ENCODE measurements at regions not wholly inside any gene's neighbourhood (a gene's known extent, or its start where the extent isn't known, plus 50 kb on each side); places are given as distances from the start of the nearest gene placed in this dataset.
"Not testable (repeated sequence)": the region's sequence is repeated elsewhere in the genome, so short reads cannot be mapped to it uniquely, and the experiment has no call there.

DNA sequence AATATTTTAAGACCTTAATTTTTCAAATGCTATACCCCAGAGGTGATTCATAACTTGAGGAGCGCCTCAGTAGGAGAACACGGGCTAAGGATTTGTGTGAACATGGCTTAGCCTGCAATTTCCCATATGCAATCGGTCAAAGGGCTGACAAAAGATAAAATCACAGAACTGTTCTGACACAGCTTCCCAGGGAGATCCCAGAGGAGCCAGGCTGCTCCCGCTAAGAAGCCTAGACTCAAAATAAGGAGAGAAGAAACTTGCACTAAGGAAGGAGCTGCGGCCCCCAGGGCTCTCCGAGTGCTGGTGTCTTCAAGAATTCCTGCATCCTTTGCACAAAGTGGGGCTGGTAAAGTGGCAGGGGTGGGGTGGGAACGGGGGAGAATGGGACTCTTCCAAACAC lies 106.3 kb upstream of the DLG1 start:
- H3K4me2 ChIP-seq, result no peak overlapping the region

DNA sequence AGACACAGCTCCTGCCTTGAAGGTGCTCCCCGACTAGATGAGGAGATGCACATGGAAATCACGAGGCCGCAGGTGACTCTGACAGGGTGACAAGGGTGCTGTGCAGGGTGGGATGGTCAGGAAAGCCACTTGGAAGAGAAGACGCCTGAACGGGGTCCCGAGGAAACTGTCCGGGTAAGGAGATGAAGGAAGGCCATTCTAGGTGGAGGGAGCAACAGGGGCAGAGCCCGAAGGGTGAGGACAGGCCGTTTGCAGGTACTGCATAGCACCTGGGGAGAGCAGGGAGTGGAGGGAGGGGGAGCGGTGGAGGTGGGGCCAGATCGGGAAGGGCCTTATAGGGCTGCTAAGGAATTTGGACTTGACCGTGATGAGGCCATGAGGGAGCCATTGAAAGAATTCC lies 105.6 kb upstream of the DLG1 start:
- H3K27me3 ChIP-seq (ENCODE audit: insufficient read depth, low read depth), result no peaks in the 10 kb centered on the region
- no peak overlapping the region for H3K27ac ChIP-seq
- H3K4me2 ChIP-seq, result no peak overlapping the region
- H3K9ac ChIP-seq, result no peak overlapping the region
- H3K79me2 ChIP-seq (ENCODE audit: insufficient read depth, low read depth), result no peaks in the 10 kb centered on the region
- no peaks in the 10 kb centered on the region for H3K36me3 ChIP-seq (ENCODE audit: insufficient read depth)
- H4K20me1 ChIP-seq (ENCODE audit: insufficient read depth), result no peaks in the 10 kb centered on the region
- no peaks in the 10 kb centered on the region for H3K4me1 ChIP-seq (ENCODE audit: low read depth, poor library complexity, severe bottlenecking)
- no peak overlapping the region for H3K4me3 ChIP-seq (IDR thresholded peaks at IDR 0.05; ENCODE audit: insufficient read depth, low read depth, low read length)
- TF ChIP-seq, protein P1, sequence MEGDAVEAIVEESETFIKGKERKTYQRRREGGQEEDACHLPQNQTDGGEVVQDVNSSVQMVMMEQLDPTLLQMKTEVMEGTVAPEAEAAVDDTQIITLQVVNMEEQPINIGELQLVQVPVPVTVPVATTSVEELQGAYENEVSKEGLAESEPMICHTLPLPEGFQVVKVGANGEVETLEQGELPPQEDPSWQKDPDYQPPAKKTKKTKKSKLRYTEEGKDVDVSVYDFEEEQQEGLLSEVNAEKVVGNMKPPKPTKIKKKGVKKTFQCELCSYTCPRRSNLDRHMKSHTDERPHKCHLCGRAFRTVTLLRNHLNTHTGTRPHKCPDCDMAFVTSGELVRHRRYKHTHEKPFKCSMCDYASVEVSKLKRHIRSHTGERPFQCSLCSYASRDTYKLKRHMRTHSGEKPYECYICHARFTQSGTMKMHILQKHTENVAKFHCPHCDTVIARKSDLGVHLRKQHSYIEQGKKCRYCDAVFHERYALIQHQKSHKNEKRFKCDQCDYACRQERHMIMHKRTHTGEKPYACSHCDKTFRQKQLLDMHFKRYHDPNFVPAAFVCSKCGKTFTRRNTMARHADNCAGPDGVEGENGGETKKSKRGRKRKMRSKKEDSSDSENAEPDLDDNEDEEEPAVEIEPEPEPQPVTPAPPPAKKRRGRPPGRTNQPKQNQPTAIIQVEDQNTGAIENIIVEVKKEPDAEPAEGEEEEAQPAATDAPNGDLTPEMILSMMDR (conservative IDR thresholded peaks at IDR 0.05; ENCODE audit: low read depth, low read length), result no peak
- H2AFZ ChIP-seq (ENCODE audit: low read depth), result no peak overlapping the region

More for the DNA sequence above, 106.3 kb upstream of the DLG1 start:
- TF ChIP-seq, protein P1 (conservative IDR thresholded peaks at IDR 0.05; ENCODE audit: low read depth, low read length), result no peak
- Histone ChIP-seq H3K36me3 (ENCODE audit: insufficient read depth) (no peaks in the 10 kb centered on the region), H3K4me1 (ENCODE audit: low read depth, poor library complexity, severe bottlenecking) (no peaks in the 10 kb centered on the region), H3K79me2 (ENCODE audit: insufficient read depth, low read depth) (no peaks in the 10 kb centered on the region), H4K20me1 (ENCODE audit: insufficient read depth) (no peaks in the 10 kb centered on the region), H3K4me3 (IDR thresholded peaks at IDR 0.05; ENCODE audit: insufficient read depth, low read depth, low read length) (no peak overlapping the region), H3K9ac (no peak overlapping the region), H3K27me3 (ENCODE audit: insufficient read depth, low read depth) (no peaks in the 10 kb centered on the region), H3K27ac (no peak overlapping the region), H2AFZ (ENCODE audit: low read depth) (no peak overlapping the region)

DNA sequence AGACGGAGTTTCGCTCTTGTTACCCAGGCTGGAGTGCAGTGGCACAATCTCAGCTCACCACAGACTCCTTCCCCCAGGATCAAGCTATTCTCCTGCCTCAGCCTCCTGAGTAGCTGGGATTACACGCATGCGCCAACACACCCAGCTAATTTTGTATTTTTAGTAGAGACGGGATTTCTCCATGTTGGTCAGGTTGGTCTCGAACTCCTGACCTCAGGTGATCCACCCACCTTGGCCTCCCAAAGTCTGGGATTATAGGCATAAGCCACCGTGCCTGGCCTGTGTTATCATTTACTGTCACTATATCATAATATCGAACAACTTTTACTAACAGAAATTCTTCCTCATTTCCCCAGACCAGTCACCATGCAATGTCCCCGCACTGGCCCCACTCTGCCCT lies 104.0 kb upstream of the DLG1 start:
- not testable (repeated sequence) for H3K79me2 ChIP-seq (ENCODE audit: insufficient read depth, low read depth); H3K4me3 ChIP-seq (IDR thresholded peaks at IDR 0.05; ENCODE audit: insufficient read depth, low read depth, low read length); H3K27ac ChIP-seq; H3K9ac ChIP-seq; H3K4me2 ChIP-seq; H3K36me3 ChIP-seq (ENCODE audit: insufficient read depth); H2AFZ ChIP-seq (ENCODE audit: low read depth); H3K4me1 ChIP-seq (ENCODE audit: low read depth, poor library complexity, severe bottlenecking); H4K20me1 ChIP-seq (ENCODE audit: insufficient read depth); H3K27me3 ChIP-seq (ENCODE audit: insufficient read depth, low read depth)

DNA sequence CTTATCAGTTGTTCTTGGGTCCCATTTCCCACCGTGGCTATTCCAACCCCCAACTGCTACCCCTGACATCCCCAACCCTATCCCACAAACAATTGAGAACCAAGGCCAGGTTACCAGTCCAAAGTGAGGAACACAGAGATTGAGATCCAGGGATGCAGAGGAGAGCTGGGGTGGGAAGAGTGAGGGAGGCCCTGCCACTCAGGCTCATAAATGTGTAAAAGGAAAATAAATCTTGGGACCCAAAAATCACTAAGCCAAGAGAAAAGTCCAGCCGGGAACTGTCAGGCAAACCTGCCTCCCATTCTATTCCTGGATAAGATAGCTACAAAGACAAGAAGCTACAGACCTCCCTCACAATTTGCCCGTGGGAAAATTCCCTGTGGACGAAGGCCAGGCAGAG lies 101.1 kb upstream of the DLG1 start:
- no peaks in the 10 kb centered on the region for H4K20me1 ChIP-seq (ENCODE audit: insufficient read depth)
- no peak overlapping the region for H3K27ac ChIP-seq
- H3K4me2 ChIP-seq, result no peak overlapping the region
- no peaks in the 10 kb centered on the region for H3K36me3 ChIP-seq (ENCODE audit: insufficient read depth)
- no peak overlapping the region for H3K9ac ChIP-seq
- no peaks in the 10 kb centered on the region for H3K27me3 ChIP-seq (ENCODE audit: insufficient read depth, low read depth)
- TF ChIP-seq, protein P1 (conservative IDR thresholded peaks at IDR 0.05; ENCODE audit: low read depth, low read length), result no peak
- no peak overlapping the region for H3K4me3 ChIP-seq (IDR thresholded peaks at IDR 0.05; ENCODE audit: insufficient read depth, low read depth, low read length)
- H3K4me1 ChIP-seq (ENCODE audit: low read depth, poor library complexity, severe bottlenecking), result no peaks in the 10 kb centered on the region
- no peaks in the 10 kb centered on the region for H3K79me2 ChIP-seq (ENCODE audit: insufficient read depth, low read depth)
- H2AFZ ChIP-seq (ENCODE audit: low read depth), result no peak overlapping the region

DNA sequence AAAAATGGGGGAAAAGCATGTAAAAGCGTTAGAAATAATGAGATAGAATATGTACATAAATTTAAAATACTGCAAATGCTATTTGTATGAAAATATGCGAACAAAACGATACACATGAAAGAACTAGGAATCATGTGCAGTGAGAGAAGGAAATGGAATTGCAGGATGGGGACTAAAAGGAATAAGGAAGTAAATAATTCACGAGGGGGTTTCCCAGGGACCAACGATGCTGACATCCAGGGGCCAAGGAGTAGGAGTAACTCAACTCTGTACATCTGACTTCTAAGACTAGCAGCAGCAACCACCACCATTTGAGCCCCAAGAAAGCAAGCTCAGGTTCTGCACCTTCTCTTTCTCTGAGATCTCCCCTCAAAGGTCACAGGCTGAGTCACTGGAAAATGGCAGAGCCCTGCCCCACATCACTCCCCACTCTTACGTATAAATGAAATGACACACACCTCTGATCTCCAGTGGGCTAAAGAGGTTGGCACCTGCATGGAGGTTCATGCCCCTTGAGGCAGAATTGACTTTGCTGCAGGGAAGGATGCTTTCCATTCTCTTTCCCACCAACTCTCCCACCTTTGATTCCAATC lies 100.0 kb upstream of the DLG1 start:
- H3K4me2 ChIP-seq, result no peak overlapping the region
- H3K27ac ChIP-seq, result no peak overlapping the region
- no peaks in the 10 kb centered on the region for H3K36me3 ChIP-seq (ENCODE audit: insufficient read depth)
- no peak overlapping the region for H3K9ac ChIP-seq
- TF ChIP-seq, protein P1 (conservative IDR thresholded peaks at IDR 0.05; ENCODE audit: low read depth, low read length), result no peak
- H3K4me1 ChIP-seq (ENCODE audit: low read depth, poor library complexity, severe bottlenecking), result no peaks in the 10 kb centered on the region
- H2AFZ ChIP-seq (ENCODE audit: low read depth), result no peak overlapping the region
- no peaks in the 10 kb centered on the region for H3K79me2 ChIP-seq (ENCODE audit: insufficient read depth, low read depth)
- H4K20me1 ChIP-seq (ENCODE audit: insufficient read depth), result no peaks in the 10 kb centered on the region
- H3K27me3 ChIP-seq (ENCODE audit: insufficient read depth, low read depth), result no peaks in the 10 kb centered on the region
- no peak overlapping the region for H3K4me3 ChIP-seq (IDR thresholded peaks at IDR 0.05; ENCODE audit: insufficient read depth, low read depth, low read length)

Data from KMS-11 (cell line).